ENCODE measurements at regions not wholly inside any gene's neighbourhood (a gene's known extent, or its start where the extent isn't known, plus 50 kb on each side); places are given as distances from the start of the nearest gene placed in this dataset.

- peak overlapping the region; percentile 57; the same call in 1 of the 2 replicates for H3K18ac ChIP-seq (ENCODE audit: low read depth, low read length)
- BruUV-seq (replicated peaks), result no TSS peak
- intact Hi-C loops (cut with micrococcal nuclease), result no loop called here
- peaks cover 9% of the 10 kb centered on the region for H3K4me1 ChIP-seq (ENCODE audit: control insufficient read depth, insufficient read depth, low read length)
- peak overlapping the region; percentile 3; the same call in 1 of the 2 replicates for H2AK5ac ChIP-seq (ENCODE audit: low read depth, low read length)
- H4K5ac ChIP-seq (ENCODE audit: low read depth, low read length), result peak overlapping the region; percentile 57; the same call in 1 of the 2 replicates
- peak overlapping the region; percentile 82 for H2BK120ac ChIP-seq (ENCODE audit: low read depth, low read length)
- H3K4me2 ChIP-seq (ENCODE audit: low read depth, low read length), result no peak overlapping the region
- peak overlapping the region; percentile 62 for H2BK5ac ChIP-seq (ENCODE audit: low read depth, low read length, poor library complexity, severe bottlenecking)
- no peak overlapping the region for H3K56ac ChIP-seq (ENCODE audit: extremely low read depth, insufficient read depth, low read length)
- peak overlapping the region; percentile 69 for H3K4ac ChIP-seq (ENCODE audit: low read depth, low read length)
- peak overlapping the region; percentile 68; the same call in 1 of the 2 replicates for H3K27ac ChIP-seq (ENCODE audit: insufficient read depth, low read length)
- dilution Hi-C loops (cut with HindIII; ENCODE audit: low sequenced_read_pairs, unreplicated experiment), result no loop called here
- TF ChIP-seq RAD21 (IDR thresholded peaks at IDR 0.05; ENCODE audit: low read length), result no peak
- 0 out of 2 replicates have a peak, but pooled peaks have one; percentile 4 for TF ChIP-seq FOS (IDR thresholded peaks at IDR 0.05; ENCODE audit: low read depth, low read length)
- peak; percentile 83 for TF ChIP-seq CEBPB (IDR thresholded peaks at IDR 0.05; ENCODE audit: low read depth, low read length)
- no peak overlapping the region for H2AFZ ChIP-seq (replicated peaks; ENCODE audit: low read length, poor library complexity)
- H3K14ac ChIP-seq (replicated peaks; ENCODE audit: low read depth, low read length), result peak overlapping the region; percentile 51
- no peak overlapping the region; the same call in 1 of the 2 replicates for H3K23ac ChIP-seq (ENCODE audit: low read depth, low read length)
- WGBS, 2 experiments (ENCODE audit: extremely low coverage in 2 of 2, insufficient read length in 1 of 2), result 83% methylated on average over 2 of the region's 6 CpGs; no CpG with 5 or more reads in 1 of the 2 experiments
- in situ Hi-C loops (cut with MboI; ENCODE audit: low sequenced_read_pairs), result no loop called here
- H3K4me3 ChIP-seq (ENCODE audit: insufficient read depth, low read depth, low read length), result no peak overlapping the region
- H3K27me3 ChIP-seq (ENCODE audit: control insufficient read depth, insufficient read depth, low read length), result no peaks in the 10 kb centered on the region
- peak; percentile 87 for DNase-seq
- peak overlapping the region; percentile 24 to 29; a peak in 2 of 4 replicates for H4K8ac ChIP-seq (ENCODE audit: low read depth in 2 of 2, low read length in 2 of 2)
- H4K91ac ChIP-seq (ENCODE audit: insufficient read depth, low read depth, low read length), result peak overlapping the region; percentile 72
- H2BK20ac ChIP-seq (ENCODE audit: low read depth, low read length), result peak overlapping the region; percentile 71
- 0 out of 3 replicates have a peak overlapping the region, but pooled peaks have one; percentile 15 for H2BK15ac ChIP-seq (ENCODE audit: low read depth, low read length)
- POLR2A ChIA-PET (ENCODE audit: unreplicated experiment), result no interaction called here
- H3K9ac ChIP-seq (ENCODE audit: low read depth, low read length), result no peak overlapping the region
- H3K9me3 ChIP-seq (ENCODE audit: control insufficient read depth, insufficient read depth, low read length), result no peaks in the 10 kb centered on the region
- no peaks in the 10 kb centered on the region for H3K36me3 ChIP-seq (ENCODE audit: control insufficient read depth, insufficient read depth, low read length)
- CTCF ChIA-PET, result no interaction called here
- H4K20me1 ChIP-seq (ENCODE audit: insufficient read depth, low read length), result no peaks in the 10 kb centered on the region
- peak overlapping the region; percentile 8 for H2AK9ac ChIP-seq (replicated peaks; ENCODE audit: low read depth, low read length, poor library complexity)
- no peak for ATAC-seq (ENCODE audit: low read depth)
- H3K9me1 ChIP-seq (ENCODE audit: insufficient read depth, low read length), result peaks cover 6% of the 10 kb centered on the region; the same call in 1 of the 2 replicates
- H3K79me1 ChIP-seq (ENCODE audit: low read depth in 1 of 2, low read length in 2 of 2), result no peaks in the 10 kb centered on the region
Observed at GRCh38 chr2:18440141-18440661, 120.3 kb downstream of the RDH14 start.

All from IMR-90 (cell line).